ENCODE measurements at regions not wholly inside any gene's neighbourhood (a gene's known extent, or its start where the extent isn't known, plus 50 kb on each side); places are given as distances from the start of the nearest gene placed in this dataset.

- no peak for TF ChIP-seq CEBPB (IDR thresholded peaks at IDR 0.05)
- no peak for TF ChIP-seq TEAD4 (IDR thresholded peaks at IDR 0.05)
- TF ChIP-seq USF1 (IDR thresholded peaks at IDR 0.05) = no peak
- no peak for TF ChIP-seq NFIC (IDR thresholded peaks at IDR 0.05)
- TF ChIP-seq MAX (IDR thresholded peaks at IDR 0.05) = no peak
- no peak for TF ChIP-seq EP300 (IDR thresholded peaks at IDR 0.05; ENCODE audit: borderline replicate concordance)
- TF ChIP-seq REST (IDR thresholded peaks at IDR 0.05; ENCODE audit: low read depth) = no peak
These were observed 59.2 kb upstream of the KLF12 start for GRCh38 chr13:74193391-74193790.

All from Ishikawa (cell line).